Kidney epithelial cell (primary cell): ENCODE measurements at regions not wholly inside any gene's neighbourhood (a gene's known extent, or its start where the extent isn't known, plus 50 kb on each side); places are given as distances from the start of the nearest gene placed in this dataset.

Experiments used
- DNase-seq: peaks from one replicate; pipeline ENCODE4 v3.0.0-alpha.2; 2010; ENCODE audit warnings: low read depth
- H3K27me3 ChIP-seq: 2 replicates; pipeline ENCODE4 v1.6.0; 2011; ENCODE audit warnings: low read length; ENCODE audit not compliant: control insufficient read depth, insufficient read depth
- H3K36me3 ChIP-seq: 2 replicates; pipeline ENCODE4 v1.5.1; 2011; ENCODE audit warnings: low read length; ENCODE audit not compliant: control insufficient read depth, insufficient read depth
- H3K4me3 ChIP-seq: 2 replicates; pipeline ENCODE4 v1.5.1; 2011; ENCODE audit warnings: low read depth, mild to moderate bottlenecking, control low read depth, low read length
- CTCF ChIP-seq: IDR thresholded peaks from 2 replicates; pipeline ENCODE4 v1.5.1; 2011; ENCODE audit warnings: mild to moderate bottlenecking, moderate library complexity, low read length, control low read depth, inconsistent platforms; ENCODE audit not compliant: insufficient read depth, poor library complexity, severe bottlenecking

- Histone ChIP-seq H3K27me3 (no peaks in the 10 kb centered on the region), H3K36me3 (no peaks in the 10 kb centered on the region), H3K4me3 (no peak overlapping the region)
- no peak for TF ChIP-seq CTCF
- DNase-seq = no peak
Measured at GRCh38 chr4:12178614-12179610, 750.2 kb upstream of the HS3ST1 start.

DNA sequence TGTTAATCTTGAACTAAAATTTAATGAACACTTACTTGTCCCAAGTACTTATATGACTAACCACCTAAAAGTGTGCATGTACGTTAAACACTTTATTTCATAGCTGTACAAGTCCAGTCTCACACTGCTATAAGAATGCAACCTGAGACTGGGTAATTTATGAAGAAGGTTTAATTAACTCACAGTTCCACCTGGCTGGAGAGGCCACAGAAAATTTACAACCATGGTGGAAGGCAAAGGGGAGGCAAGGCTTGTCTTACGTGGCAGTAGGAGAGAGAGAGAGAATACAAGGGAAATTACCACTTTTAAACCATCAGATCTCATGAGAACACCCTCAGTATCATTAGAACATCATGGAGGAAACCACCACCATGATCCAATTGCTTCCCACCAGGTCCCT is 748.7 kb upstream of the HS3ST1 start:
- H3K27me3 ChIP-seq = no peaks in the 10 kb centered on the region
- H3K36me3 ChIP-seq = no peaks in the 10 kb centered on the region
- no peak overlapping the region for H3K4me3 ChIP-seq
- no peak for TF ChIP-seq CTCF
- no peak for DNase-seq

GRCh38 chr4:12173496-12173895 is 744.8 kb upstream of the HS3ST1 start:
- no peak for TF ChIP-seq CTCF
- DNase-seq = no peak
- no peak overlapping the region for H3K4me3 ChIP-seq
- no peaks in the 10 kb centered on the region for H3K27me3 ChIP-seq
- H3K36me3 ChIP-seq = no peaks in the 10 kb centered on the region

- no peak for TF ChIP-seq CTCF
- DNase-seq = no peak
- Histone ChIP-seq H3K4me3 (no peak overlapping the region), H3K27me3 (no peaks in the 10 kb centered on the region), H3K36me3 (no peaks in the 10 kb centered on the region)
Measured at GRCh38 chr4:12172198-12172973, 743.7 kb upstream of the HS3ST1 start.

DNA sequence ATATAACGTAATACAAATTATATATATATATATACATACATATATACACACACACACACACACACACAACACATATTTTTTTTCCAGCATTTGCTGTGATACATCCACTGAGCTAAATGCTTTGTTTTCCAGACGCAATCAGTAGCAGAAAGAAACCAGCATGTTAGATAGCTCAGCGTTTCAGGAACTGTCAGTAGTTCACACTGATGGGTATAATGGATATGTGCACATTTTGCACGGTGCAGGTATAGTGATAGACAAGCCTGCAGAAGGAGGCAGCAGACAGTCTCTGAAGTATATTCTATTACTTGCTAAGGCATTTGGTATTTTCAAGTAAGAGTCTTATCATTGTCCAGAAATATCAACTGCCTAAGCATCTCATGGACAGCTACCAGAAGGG is 741.6 kb upstream of the HS3ST1 start:
- Histone ChIP-seq H3K36me3 (no peaks in the 10 kb centered on the region), H3K27me3 (no peaks in the 10 kb centered on the region), H3K4me3 (no peak overlapping the region)
- no peak for DNase-seq
- no peak for TF ChIP-seq CTCF
